ENCODE measurements at regions not wholly inside any gene's neighbourhood (a gene's known extent, or its start where the extent isn't known, plus 50 kb on each side); places are given as distances from the start of the nearest gene placed in this dataset.

DNA sequence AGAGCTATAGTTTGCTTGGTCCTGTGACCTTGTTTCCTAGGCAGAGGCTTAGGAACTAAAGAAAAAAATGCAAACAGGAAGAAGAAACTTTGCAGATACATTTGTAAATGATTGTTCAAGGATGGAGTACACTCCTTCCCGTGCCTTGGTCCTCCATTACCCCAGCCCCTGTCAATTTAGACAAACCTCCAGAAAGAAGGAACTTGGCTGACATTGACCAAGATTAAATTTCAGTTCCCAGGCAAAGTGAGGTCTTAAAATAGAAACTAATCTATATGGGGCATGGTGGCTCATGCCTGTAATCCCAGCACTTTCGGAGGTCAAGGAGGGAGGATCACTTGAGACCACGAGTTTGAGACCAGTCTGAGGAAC, 179.9 kb upstream of the FN1 start:
- DNase-seq: peak; percentile 72

DNA sequence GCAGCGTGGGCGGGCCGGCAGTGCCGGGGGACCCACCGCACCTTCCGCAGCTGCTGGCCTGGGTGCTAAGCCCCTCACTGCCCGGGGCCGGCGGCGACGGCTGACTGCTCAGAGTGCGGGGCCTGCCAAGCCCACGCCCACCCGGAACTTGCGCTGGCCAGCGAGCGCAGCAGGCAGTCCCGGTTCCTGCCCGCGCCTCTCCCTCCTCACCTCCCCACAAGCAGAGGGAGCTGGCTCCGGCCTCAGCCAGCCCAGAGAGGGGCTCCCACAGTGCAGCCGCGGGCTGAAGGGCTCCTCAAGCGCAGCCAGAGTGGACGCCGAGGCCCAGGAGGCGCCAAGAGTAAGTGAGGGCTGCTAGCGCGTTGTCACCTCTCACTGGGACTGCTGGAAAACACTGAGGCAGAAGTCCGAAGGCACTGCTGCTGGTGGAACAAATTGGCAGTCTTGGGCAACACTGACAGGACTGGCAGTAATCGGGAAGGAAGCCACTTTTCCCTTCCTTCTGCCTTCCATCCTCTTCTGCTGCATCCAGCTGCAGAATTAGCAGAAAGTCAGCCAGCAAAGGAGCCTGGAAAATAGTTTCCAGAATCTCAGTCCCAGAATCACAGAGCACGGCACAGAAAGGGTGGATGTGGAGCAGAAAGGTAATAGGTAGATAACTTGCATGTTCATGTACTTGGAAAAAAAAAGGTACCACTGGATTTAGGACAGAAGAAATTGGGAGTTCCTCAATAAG, 179.4 kb upstream of the FN1 start:
- DNase-seq: no peak

DNA sequence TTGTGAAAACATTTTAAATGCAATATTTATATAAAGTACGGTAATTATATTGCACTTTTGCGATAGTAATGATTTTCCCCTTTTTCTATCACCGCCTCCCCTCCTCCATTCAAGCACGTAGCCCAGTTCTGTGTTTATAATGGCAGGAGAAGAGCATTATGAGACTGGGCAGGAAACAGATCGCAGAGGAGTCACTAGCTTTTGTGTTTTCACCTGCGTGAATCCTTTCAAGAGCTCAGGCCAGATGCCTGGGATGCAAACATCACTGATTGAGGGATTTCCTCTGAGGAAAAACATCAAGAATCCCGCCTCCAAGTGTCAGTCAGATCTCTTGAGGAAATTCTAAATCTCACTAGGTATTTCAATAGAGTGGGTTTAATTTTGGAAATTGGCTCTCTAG, 178.4 kb upstream of the FN1 start:
- DNase-seq: no peak

DNA sequence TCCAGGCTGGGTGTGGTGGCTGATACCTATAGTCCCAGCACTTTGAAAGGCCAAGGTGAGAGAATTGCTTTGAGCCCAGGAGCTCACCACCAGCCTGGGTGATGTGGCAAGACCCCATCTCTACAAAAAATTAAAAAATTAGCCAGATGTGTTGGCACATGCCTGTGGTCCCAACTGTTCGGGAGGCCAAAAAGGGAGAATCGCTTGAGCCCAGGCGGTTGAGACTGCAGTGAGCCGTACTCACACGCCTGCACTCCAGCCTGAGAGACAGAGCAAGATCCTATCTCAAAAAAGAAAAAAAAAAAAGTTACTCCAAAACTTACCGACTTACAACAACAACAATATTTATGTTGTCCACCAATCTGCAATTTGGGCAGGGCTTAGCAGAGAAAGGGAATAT, 178.0 kb upstream of the FN1 start:
- no peak for DNase-seq

DNA sequence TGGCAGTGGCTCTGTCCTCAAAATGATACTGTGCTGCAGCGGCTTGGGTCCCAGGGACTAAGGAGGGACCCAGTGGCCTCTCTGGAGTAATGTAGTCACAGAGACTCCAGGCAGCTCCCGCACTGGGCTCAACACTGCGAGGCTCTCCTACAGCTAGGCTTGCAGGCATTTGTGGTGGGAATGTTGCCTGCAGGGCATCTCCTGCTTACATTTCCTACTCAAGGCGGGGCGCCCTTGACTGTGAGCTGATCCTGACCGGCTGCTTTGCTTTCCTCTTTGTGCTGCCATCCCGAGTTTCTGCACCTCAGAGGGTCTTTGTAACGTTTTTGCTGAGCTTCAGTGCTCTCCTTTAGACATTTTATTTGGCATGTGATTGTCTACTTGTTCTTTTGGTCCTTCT, 177.4 kb upstream of the FN1 start:
- no peak for DNase-seq

DNA sequence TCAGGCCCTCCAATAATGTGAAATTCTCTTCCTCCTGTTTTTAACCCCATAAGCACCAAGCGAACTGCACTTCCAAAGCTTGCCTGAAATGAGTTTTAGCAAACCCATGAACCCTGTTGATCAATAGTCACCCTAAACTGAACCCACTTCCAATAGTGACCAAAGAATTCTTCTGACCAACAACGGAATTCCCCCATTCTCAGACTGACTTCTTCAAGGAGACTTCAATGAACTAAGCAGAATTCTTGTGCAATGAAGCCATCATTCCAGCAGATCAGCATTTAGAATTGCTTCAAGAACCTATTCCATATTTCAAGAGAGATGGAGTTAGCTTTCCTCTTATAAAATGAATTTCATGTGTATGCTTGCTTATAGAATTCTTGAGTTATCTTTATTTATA, 176.9 kb upstream of the FN1 start:
- DNase-seq: peak; percentile 85

DNA sequence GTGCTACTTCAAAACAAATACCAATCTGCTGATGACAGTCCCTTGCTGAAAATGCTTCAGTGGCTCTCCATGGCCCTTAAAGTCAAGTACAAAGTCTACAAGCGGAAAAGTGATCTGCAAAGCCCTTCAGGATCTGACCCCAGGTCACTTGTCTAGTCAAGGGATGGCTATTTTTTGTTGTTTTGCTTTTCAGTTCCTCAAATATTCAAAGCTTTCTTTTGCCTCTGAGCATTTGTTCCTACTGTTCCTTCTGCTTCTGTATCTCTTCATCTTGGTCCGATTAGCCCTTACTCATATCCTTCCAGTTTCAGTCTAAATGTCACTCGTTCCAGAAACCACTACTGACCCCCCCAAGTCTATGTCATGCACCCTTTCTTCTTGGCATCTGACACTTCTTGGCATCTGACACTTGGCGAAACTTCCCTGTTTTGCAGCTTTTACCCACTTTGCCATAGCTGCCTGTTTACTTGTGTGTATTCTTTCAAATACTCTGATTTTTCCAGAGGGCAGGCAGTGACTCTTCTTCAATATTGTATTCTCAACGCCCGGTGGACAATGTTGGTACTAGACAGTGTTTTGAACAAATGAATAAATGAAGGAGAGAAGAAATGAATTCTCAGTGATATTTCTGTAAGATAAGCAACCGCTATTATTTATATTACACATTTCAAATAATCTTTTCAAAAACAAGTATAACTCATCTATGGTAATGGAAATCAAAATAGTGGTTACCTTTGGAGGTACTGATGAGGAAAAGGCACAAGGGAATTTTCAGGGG, 175.9 kb upstream of the FN1 start:
- peak; percentile 83 for DNase-seq

DNA sequence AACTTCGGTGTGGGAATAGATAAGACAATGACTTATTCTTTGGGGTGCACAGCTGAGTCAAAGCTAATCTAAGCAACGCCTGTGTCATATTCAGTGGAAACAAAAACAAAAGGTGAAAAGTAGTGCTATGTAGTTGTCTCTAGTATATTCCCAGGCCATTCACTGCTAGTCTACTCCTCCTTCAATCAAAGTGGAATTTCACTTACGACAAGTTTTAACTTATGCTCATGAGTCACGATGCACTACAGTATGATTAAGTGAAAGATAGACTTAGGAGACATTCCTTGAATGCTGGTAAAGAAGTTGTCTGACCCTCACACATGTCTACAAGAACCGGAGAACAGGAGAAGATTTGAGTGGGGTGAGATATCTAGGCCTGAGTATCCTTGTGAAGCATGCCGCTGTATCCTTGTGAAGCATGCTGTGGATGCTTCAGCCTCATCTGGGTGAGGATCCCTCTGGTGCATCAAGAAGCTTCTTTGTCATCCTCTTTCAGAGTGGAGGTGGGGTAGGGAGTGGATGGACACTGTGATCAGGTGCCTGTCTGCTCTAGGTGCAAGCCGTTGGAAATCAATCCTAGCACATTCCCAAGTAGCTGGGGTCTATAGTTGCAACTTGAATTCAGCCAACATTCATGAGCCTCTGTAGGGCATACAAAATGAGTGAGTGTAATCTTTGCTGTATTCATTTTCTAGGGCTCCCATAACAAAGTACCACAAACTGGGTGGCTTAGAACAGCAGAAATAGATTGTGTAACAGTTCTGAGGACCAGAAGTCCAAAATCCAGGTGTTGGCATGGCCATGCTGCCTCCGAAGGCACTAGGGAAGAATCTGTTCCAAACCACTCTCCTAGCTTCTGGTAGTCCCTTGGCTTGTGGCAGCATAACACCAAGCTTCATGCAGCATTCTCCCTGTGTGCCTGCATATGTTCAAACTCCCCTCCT, 173.5 kb upstream of the FN1 start:
- DNase-seq: no peak

DNA sequence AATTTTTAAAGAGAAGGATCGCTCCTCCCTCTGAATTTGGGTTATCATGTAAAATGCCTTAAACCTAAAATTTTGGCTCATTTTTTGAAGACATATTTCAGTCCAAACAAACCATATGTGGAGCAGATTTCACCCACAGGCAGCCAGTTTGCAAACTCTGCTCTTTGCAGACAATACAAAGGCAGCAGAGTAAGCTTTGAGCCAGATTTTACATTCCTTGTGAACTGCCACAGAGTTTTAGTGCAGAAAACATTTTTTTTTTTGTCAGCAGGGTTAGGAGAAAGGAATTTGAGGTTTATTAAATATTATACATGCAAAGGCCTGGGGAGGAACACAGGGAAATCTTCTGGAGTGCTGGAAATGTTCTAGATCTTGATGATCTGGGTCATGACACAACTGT, 171.9 kb upstream of the FN1 start:
- no peak for DNase-seq

DNA sequence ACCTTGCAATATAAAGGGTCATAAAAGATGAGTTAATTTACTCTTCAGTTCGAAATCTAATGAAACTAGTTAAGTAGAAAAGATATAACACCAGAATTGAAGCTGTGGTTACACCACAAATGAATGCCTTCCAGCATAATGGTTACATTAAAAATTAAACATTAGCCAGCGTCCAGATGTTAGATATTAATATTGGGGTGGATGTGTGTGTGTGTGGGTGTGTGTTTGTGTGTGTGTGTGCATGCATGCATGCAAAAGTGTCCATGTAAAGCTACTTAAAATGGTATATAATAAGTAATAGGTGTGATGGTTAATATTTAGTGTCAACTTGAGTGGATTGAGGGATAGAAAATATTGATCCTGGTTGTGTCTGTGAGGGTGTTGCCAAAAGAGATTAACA, 170.4 kb upstream of the FN1 start:
- no peak for DNase-seq

DNA sequence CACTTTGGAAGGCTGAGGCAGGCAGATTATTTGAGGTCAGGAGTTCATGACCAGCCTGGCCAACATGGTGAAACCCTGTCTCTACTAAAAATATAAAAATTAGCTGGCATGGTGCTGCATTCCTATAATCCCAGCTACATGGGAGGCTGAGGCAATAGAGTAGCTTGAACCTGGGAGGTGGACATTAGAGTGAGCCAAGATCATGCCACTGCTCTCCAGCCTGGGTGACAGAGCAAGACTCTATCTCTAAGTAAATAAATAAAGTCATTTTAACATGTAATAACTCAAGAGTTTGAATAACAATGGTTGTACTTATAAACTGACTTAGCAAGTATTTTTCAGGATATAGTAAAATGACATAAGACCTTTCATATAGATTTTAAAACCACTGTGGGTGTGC, 169.3 kb upstream of the FN1 start:
- no peak for DNase-seq

DNA sequence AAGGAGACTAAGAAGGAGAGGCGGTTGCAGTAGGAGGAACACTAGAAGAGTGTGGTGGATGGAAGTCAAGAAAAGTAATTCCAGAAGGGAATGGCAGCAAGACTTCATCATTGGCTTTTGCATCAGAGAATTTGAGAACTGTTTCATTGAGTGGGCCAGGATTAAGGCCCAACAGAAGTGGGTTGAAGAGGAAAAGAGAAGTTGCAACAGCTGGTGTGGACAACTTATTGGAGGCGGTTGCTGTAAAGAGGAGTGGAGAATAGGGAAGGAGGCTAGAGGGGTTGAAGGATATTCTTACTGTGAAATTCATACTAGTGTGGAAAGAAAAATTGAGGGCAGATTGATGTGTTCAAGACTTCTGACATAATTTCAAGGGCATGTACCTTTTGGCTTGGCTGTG, 168.7 kb upstream of the FN1 start:
- DNase-seq: peak; percentile 61

DNA sequence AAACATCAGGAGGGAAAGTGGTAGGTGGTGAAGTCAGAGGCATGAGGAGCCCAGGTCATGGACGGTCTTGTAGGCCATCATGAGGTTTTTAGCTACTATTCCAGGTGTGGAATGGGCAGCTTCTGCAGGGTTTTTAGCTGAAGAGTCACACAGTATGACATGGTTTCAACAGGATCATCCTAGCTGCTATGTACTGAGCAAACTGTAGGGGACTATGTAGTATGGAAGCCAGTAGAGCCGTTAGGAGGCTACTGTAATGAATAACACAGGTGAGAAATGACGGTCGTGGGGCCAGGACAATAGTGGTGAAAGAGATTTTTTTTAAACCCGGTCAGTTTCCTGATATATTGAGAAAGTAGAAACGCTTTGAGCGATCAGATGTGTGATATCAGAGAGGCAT, 167.6 kb upstream of the FN1 start:
- DNase-seq: no peak

DNA sequence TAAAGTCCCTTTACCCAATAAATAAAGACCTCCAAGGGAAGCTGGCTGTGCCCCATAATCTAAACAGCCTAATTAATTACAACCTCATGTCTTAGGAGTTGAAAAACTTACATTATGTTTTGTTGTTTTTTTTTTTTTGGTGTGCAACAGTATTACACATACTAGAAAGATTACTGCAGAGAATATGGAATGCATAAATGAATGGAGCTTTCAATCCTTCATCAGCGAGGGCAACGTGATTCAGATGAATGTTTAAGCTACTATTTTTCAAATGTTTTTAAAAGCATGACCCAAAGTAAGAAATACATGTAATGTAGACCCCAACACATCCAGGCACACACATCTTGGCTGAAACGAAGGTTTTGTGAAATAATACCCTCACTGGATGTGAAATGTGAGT, 167.1 kb upstream of the FN1 start:
- no peak for DNase-seq

DNA sequence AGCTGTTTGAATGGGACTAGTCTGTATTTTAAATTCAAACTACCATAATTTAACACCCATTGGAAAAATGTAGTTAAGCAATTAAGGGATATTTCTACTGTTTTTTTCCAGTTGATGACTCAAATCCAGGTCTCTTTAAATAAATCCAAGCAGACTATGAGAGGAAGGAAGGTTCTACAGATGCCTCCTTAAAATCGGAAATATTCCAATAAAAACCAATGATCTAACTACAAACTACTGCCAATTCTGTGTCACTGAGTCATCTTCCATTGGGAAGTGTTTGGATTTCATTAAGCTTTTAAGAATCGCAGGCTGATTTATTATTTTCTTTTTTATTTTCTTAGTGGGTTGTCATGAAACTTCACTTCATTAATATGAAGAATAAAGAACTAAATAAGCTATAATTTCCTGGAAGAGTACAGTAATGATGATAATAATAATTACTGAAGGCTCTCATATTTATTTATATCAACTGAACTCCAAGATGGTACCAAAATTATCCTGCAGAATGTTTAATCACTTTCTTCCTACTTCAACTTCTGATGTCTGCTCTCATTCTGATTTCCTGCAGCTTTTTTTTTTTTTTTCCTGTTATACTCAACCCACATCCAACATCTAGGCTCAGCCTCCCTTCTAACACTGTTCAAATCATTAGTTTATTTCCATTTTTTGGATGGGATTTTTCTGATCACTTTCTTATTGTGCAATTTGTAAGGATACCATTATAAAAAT, 166.3 kb upstream of the FN1 start:
- no peak for DNase-seq

DNA sequence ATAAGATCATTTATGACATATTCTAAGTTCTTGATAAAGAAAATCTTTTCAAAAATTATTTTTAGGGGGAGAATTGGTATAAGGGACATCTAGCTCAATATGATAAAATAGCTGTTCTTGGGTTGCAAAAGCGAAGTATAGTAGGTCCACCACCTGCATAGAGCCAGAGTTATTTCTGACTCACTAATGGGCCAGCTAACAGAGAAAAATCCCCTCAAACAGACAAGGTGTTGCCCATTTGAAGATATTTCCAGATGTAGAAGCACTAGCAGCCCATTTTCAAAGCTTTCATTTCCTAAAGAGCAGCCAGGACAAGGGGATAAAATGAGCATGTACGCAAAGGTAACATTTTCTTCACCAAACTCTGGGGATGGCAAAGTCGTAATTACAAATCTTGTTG, 165.7 kb upstream of the FN1 start:
- DNase-seq: no peak

DNA sequence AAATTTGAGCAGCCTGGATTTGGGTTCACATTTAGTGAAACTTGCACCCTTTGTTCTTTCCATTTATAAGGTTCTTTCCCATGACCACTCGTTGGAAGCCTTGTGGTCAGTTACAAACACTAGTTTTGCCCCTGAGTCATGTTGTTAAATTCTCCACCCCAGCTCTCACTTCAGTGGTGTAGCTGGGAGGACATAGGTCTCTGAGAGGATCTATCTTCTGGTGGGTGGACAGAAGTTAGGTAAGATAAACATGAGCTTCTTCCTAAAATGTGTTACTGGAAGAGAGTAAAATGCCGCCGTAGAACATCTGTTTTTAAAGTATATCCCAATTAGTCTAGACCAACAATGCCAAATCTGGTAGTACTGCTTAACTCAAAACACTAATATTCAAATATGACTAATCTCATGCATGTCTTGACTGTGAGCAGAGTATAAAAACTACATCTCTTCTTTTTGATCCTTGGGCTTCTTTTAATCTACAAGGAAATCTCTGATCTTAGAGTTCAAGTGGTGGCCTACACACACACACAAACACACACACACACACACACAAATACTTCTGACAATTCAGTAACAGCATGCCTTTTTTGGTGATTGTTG, 162.6 kb upstream of the FN1 start:
- DNase-seq: peak; percentile 73

DNA sequence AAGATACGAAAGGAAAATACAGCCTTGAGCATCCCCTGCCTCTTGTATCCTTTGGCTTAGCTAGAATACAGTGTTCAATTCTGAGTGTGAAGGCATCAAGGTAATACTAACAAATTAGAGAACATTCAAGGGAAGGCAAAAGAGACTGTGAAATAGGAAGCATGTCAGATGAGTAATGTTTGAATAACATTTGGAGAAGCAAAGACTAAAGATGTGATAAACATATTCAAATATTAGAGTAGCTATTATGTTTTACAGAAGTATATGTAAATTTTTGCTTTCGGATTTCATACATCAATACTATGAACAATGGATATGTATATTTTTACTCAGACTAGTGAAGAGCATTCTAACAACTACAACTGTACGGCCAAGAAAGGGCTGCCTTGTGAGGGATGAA, 161.7 kb upstream of the FN1 start:
- peak; percentile 24 for DNase-seq

DNA sequence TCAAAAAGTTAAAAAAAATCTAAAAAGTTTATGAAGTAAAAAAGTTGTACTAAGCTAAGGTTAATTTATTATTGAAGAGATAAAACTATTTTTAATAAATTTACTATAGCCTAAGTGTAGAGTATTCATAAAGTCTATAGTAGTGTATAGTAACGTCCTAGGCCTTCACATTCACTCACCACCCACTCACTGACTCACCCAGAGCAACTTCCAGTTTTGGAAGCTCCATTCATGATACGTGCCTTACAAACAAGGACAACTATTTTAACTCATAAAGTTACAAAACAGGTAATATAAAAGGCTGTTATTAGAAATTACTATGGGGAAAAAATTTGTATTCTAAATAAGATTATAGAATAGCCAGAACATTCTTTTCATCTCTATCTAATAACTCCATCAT, 158.9 kb upstream of the FN1 start:
- DNase-seq: peak; percentile 57

DNA sequence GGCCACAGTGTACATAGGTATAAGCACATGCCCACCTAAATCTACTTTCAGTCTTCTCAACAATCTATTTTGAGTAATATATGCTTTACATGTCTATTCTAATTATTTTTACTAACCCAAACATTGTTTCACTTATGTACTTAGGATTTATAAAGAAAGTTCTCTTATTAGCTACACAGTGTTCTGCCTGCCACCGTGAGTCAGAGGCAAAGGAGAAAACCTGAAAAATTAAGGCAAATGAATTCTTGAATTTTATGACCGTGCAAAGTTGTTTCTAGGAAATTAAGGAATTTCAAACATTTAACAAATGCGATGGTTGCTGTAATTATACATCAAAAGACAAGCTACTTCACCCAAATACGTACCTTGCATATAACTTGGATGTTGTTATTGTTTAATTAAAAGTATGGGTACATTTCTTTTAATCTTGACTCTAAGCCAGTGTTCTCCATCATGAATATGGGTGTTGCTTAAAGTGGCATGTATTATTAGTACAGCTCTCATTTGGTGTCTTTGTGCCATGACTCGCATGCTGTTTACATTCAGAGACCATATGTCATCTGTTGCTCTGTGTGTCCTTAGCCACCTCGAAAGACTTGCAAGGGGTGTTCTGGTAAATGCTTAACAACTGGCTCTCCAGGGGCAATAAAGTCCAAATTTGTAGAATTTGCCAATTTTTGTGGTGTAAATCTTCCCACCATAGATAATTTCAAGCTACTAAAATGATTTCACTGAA, 154.3 kb upstream of the FN1 start:
- DNase-seq: no peak

DNA sequence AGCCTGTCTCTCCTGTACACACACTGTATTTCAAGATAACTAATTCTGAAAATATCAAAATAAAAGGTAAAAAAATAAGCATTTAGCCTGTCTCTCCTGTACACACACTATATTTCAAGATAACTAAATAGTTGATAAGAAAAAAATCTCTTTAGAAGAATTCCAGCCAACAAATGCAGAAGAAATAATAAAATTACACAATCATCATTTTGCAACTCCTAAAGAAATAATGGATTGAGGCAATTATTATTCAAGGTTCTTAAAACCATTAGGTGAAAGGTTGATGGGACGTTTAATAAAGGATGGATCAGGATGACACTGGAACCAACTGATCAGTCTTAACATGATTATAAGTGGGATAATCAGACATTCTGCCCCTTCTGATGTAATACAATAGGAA, 148.0 kb upstream of the FN1 start:
- no peak for DNase-seq

DNA sequence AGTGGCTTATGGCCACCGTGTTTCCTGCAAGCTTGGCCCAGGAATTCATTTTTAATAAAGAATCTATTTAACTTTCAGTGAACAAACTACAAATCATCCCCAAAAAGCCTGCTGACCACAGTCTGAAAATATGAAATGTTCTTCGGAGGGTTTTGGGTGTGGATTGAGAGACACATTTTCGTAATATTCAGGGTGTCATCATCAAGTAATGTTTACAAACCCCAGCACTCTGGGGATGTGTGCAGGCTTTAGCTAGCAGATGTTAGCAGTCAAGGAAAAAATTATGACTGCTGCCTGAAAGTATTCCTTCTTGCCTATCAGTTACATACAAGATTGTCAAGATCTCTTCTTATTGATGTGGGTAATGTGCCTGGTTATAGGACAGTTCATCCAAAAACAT, 143.9 kb upstream of the FN1 start:
- peak; percentile 30 for DNase-seq
